ENCODE measurements at regions not wholly inside any gene's neighbourhood (a gene's known extent, or its start where the extent isn't known, plus 50 kb on each side); places are given as distances from the start of the nearest gene placed in this dataset.

- TF ChIP-seq POLR2A (IDR thresholded peaks at IDR 0.05) (no peak), CTCF (IDR thresholded peaks at IDR 0.05) (no peak), EP300 (IDR thresholded peaks at IDR 0.05) (no peak)
Observed at GRCh38 chr11:42049650-42050049, 590.2 kb upstream of the LRRC4C start.

Measured in stomach (tissue), 4 donors.